NB4 (cell line): ENCODE measurements at regions not wholly inside any gene's neighbourhood (a gene's known extent, or its start where the extent isn't known, plus 50 kb on each side); places are given as distances from the start of the nearest gene placed in this dataset.
"Not testable (repeated sequence)": the region's sequence is repeated elsewhere in the genome, so short reads cannot be mapped to it uniquely, and the experiment has no call there.

ENCODE experiments used
- CTCF ChIP-seq: IDR thresholded peaks from one replicate; pipeline ENCODE4 v1.5.1; 2012; ENCODE audit warnings: low read depth, low read length
- MYC ChIP-seq: IDR thresholded peaks from 2 replicates; pipeline ENCODE4 v1.6.1; 2011; ENCODE audit warnings: low read depth, low read length
- POLR2A ChIP-seq: IDR thresholded peaks from 2 replicates; pipeline ENCODE4 v1.6.1; 2011; ENCODE audit warnings: mild to moderate bottlenecking; ENCODE audit not compliant: insufficient read length; ENCODE audit errors: extremely low read depth
- TF ChIP-seq, protein P1 (sequence below): IDR thresholded peaks from 2 replicates; pipeline ENCODE4 v1.6.1; 2011; ENCODE audit warnings: low read depth, low read length

- not testable (repeated sequence) for TF ChIP-seq CTCF, POLR2A, MYC
- TF ChIP-seq, protein P1, sequence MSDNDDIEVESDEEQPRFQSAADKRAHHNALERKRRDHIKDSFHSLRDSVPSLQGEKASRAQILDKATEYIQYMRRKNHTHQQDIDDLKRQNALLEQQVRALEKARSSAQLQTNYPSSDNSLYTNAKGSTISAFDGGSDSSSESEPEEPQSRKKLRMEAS, result not testable (repeated sequence)
Observed at GRCh38 chr16:15303667-15304324, 74.3 kb downstream of the NPIPA5 start.
